ENCODE measurements at regions not wholly inside any gene's neighbourhood (a gene's known extent, or its start where the extent isn't known, plus 50 kb on each side); places are given as distances from the start of the nearest gene placed in this dataset.
"Not testable (repeated sequence)": the region's sequence is repeated elsewhere in the genome, so short reads cannot be mapped to it uniquely, and the experiment has no call there.

GRCh38 chr11:112634995-112635737, 326.1 kb upstream of the NCAM1 start:
- no peak for DNase-seq (ENCODE audit: low read depth in 1 of 2, low spot score in 1 of 2)

- DNase-seq (ENCODE audit: low read depth in 1 of 2, low spot score in 1 of 2): no peak
These were observed 324.1 kb upstream of the NCAM1 start for GRCh38 chr11:112637076-112637475.

DNA sequence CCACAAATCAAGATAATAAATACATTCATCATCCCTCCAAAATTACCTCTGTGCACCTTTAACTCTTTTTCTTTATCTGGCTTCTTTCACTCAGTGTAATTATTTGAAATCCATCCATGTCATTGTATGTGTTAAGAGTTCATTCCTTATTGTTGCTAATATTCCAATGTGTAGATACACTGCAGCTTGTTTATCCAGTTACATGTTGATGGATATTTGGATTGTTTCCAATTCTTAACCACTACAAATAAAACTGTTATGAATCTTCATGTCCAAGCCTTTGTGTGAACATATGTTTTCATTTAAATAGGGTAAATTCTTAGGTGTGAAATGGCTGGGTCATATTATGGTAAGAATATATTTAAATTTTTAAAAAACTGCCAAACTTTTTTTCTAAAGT, 323.3 kb upstream of the NCAM1 start:
- no peak for DNase-seq (ENCODE audit: low read depth in 1 of 2, low spot score in 1 of 2)

DNA sequence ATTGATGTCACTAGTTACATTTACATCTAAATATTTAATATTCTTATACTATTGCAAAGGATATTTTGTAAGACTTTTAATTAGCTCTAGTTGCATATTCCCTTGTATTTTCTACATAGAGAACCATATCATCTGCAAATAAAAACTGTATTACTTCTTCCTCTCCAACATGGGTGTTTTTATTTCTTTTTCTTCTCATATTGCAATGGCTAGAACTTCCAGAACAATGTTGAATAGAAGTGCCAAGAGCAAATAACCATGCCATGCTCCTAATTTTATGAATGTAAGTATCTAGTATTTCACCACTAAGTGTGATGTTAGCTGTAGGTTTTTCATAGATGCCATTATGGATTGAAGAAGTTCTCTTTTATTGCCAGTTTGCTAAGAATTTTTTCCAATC, 321.8 kb upstream of the NCAM1 start:
- DNase-seq (ENCODE audit: low read depth in 1 of 2, low spot score in 1 of 2): no peak

DNA sequence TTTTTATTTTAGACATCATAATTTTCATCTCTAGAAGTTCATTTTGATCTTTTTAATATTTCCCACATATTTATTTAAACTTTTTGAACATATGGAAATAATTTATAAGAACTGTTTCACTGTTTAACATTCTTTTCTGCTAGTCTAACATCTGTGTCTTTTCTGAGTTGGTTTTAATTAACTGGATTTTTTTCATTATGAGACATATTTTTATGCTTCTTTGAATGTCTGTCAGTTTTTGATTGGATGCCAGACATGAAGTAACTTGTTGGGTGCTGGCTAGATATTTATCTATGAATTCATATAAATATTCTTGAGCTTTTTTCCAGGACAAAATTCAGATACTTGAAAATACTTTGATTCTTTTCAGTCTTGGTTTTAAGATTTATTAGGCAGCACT, 317.8 kb upstream of the NCAM1 start:
- no peak for DNase-seq (ENCODE audit: low read depth in 1 of 2, low spot score in 1 of 2)

DNA sequence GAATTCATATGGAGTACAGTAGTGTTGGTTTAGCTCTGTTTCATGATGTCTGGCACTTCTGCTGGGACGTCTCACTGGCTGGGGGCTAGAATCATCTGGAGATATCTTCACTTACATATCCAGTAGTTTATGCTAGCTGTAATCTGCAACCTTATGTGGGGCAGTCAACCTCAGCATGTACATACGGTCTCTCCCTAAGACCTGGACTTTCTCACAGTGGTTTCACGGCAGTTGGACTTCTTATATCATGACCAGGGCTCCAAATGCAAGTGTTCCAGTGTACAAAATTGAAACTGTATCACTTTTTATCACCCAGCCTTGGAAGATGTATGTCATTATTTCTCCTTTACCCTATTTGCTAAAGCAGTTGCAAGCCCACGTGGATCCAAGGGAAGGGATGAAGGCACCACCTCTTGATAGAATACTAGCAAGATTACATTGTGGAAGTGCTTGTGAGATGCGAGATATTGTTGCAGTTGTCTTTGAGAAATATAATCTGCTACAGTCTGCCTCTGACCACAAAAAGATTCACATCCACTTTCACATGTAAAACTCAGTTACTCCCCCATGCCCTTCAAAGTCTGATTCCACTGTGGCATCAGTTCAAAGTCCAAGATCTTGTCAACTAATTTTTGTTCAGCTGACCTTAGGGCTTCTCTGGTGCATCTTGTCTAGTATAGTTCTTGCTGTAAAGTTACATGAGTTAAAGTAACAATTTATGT, 316.6 kb upstream of the NCAM1 start:
- no peak for DNase-seq (ENCODE audit: low read depth in 1 of 2, low spot score in 1 of 2)

DNA sequence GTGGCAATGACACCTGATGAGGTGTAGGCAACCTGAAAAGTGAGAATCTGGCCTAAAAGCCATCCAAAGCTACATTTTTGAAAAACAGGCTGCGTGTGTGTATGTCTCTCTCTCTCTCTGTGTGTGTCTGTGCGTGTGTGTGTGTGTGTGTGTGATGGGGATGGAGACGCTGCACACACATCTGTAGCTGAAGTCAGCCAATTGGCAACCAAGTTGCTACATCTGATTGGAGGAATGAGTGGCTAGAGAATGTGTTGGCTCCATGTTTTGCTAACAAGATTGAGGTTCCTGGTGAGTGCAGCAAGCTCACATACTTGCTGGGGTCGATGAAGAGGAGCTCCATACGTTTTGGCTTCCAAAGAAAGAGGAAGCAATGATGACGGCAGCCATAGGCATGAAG, 311.4 kb upstream of the NCAM1 start:
- no peak for DNase-seq (ENCODE audit: low read depth in 1 of 2, low spot score in 1 of 2)

DNA sequence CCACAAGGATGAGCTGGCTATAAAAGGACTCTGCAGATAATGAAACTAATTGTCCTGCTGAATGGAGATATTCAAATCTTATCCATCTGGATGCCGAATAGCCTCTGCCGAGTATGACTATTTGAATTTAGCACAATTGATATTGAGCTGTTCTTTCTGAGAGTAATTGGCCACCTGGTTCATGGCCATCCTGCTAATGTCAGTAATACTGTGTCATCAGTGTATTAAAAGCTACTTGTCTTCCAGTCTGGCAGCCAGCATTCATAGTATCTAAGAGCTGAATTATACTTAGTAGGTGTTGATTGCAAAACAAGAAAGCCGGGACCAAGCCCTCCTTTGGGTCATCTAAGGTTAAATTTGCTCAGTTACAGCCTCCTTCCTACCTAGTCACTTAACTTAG, 310.7 kb upstream of the NCAM1 start:
- no peak for DNase-seq (ENCODE audit: low read depth in 1 of 2, low spot score in 1 of 2)

DNA sequence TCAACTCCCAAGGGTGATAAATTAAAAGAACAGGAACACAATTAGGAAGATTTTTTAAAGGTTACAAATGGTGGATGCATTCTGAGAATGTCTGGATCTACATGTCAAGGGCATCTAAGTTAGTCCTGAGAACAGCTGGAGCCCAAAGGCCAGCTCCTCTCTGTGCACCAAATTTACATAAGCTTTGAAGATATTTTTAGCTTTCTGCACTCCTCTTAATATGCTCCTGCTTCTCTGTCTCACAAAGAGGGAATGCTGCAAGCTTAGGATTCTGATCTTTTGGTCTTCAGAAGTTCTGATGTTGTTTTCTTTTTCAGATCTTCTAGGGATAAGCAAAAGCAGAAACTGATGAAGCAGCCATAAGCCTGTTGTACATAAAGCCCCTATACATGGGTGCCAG, 309.8 kb upstream of the NCAM1 start:
- DNase-seq (ENCODE audit: low read depth in 1 of 2, low spot score in 1 of 2): no peak

- DNase-seq (ENCODE audit: low read depth in 1 of 2, low spot score in 1 of 2): no peak
These were observed 308.3 kb upstream of the NCAM1 start for GRCh38 chr11:112652786-112653390.

GRCh38 chr11:112655371-112655770, 305.8 kb upstream of the NCAM1 start:
- no peak for DNase-seq (ENCODE audit: low read depth in 1 of 2, low spot score in 1 of 2)

DNA sequence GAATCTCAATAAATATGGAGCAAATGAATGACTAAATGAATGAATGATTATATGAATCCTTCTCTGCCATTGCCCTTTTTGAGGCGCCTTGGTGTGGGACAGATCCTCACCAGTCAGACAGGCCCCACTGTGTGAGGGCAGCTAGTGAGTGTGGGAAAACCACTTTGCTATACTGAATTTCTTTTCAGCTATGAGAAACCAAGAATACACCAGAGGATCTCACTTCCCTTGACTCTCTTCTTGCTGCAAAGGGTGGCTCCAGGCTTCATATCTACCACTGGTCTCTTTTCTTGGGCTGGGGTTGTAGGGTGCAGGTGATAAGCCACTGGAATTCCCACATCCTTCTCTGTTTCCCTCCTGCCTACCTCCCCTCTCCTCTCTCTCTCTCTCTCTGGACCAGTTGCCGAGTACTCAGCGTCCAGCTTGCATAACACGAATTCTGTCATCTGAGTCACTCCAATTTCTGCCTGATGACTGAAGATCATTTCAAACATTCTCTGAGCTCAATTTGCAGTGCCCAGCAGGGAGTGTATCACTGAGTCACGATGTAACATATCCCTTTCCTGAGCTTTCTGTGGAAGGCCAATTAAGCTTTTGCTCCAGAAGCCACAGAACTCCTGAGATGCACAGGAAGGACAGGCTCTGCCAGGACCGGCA, 304.3 kb upstream of the NCAM1 start:
- no peak for DNase-seq (ENCODE audit: low read depth in 1 of 2, low spot score in 1 of 2)

GRCh38 chr11:112658431-112658878, 302.8 kb upstream of the NCAM1 start:
- DNase-seq (ENCODE audit: low read depth in 1 of 2, low spot score in 1 of 2): no peak

DNA sequence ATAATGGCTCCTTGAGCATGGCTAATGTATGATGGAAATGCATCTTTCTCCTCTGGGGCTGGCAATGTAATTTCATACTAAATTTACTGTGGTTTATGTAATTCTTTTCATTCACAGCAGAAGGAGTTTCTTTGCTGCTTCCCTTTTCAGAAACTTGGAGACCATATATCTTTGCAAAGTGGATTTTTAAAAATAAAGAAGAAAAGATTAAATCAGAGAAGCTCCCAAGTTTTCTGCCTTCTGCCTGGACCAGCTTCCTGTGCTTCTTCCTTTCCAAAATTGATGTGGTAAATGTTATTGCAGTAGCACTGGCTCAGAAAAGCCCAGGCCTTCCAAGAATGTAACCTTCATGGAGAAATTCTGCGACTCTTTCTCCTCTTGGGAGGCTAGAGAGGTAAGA, 300.1 kb upstream of the NCAM1 start:
- no peak for DNase-seq (ENCODE audit: low read depth in 1 of 2, low spot score in 1 of 2)

DNA sequence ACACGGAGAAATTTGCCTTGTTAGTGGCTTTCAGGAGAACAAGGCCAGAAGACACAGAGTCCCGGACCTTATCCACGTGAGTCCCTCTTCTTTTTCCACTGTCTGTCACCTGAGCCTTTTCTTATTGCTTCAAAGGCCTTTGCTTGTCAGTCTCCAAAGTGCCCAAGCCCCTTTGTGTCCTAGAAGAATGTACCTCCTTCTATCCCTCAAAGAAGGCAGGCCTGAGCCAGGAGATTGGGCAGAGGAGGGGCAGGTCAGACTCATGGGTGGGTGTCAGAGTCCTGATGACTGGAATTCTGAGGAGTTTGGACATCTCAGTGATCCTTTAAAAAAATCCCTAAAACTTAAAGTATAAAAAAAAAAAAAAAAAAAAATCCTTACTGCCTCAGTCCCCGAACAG, 299.6 kb upstream of the NCAM1 start:
- no peak for DNase-seq (ENCODE audit: low read depth in 1 of 2, low spot score in 1 of 2)

- DNase-seq (ENCODE audit: low read depth in 1 of 2, low spot score in 1 of 2): no peak
These were observed 298.7 kb upstream of the NCAM1 start for GRCh38 chr11:112662554-112662953.

GRCh38 chr11:112663947-112664634, 297.1 kb upstream of the NCAM1 start:
- no peak for DNase-seq (ENCODE audit: low read depth in 1 of 2, low spot score in 1 of 2)

GRCh38 chr11:112665291-112665690, 295.9 kb upstream of the NCAM1 start:
- DNase-seq (ENCODE audit: low read depth in 1 of 2, low spot score in 1 of 2): no peak

DNA sequence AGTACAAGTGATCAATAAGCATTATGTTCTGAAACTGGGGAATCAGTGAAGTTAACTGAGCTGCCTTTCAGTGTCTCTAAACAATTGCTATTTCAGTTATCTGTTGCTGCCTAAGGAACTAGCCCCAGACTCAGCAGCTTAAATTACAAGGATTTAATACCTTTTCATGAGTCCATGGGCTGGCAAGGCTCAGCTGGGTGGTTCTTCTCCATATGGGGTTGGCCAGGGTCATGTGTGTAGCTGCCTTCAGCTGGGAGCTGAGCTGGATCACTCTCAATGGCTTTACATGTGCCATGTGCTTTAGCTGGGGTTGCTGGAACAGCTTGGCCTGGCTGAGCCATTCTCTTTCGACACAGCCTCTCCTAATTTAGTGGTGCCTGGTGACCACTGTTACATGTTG, 295.0 kb upstream of the NCAM1 start:
- no peak for DNase-seq (ENCODE audit: low read depth in 1 of 2, low spot score in 1 of 2)

GRCh38 chr11:112670806-112671570, 290.2 kb upstream of the NCAM1 start:
- no peak for DNase-seq (ENCODE audit: low read depth in 1 of 2, low spot score in 1 of 2)

GRCh38 chr11:112673401-112673800, 287.8 kb upstream of the NCAM1 start:
- DNase-seq (ENCODE audit: low read depth in 1 of 2, low spot score in 1 of 2): not testable (repeated sequence)
